Skin epidermis (tissue), 12 donors: ENCODE measurements at regions not wholly inside any gene's neighbourhood (a gene's known extent, or its start where the extent isn't known, plus 50 kb on each side); places are given as distances from the start of the nearest gene placed in this dataset.
"Not testable (repeated sequence)": the region's sequence is repeated elsewhere in the genome, so short reads cannot be mapped to it uniquely, and the experiment has no call there.

ENCODE experiments used
- H3K27ac ChIP-seq, 21 experiments: fragments of 200-600 bp; sonication (generic) in 11 of 21; one replicate each; pipeline ENCODE4 v1.5.0; 2020; ENCODE audit warnings: mild to moderate bottlenecking in 3 of 21, inconsistent platforms in 2 of 21, moderate library complexity in 2 of 21
- H3K4me3 ChIP-seq, 7 experiments: fragments of 200-600 bp; sonication (generic) in 2 of 7; one replicate each; pipeline ENCODE4 v1.5.0; 2020; ENCODE audit warnings: inconsistent platforms in 2 of 7, mild to moderate bottlenecking in 2 of 7, moderate library complexity in 1 of 7

GRCh38 chr15:95149771-95150170, 918.4 kb downstream of the MCTP2 start:
- Histone ChIP-seq H3K27ac (no peak overlapping the region), H3K4me3 (no peak overlapping the region)

- H3K4me3 ChIP-seq = no peak overlapping the region
- H3K27ac ChIP-seq = no peak overlapping the region
Observed at GRCh38 chr15:95150466-95150865, 919.1 kb downstream of the MCTP2 start.

- no peak overlapping the region for H3K27ac ChIP-seq
Observed at GRCh38 chr15:95152741-95153140, 921.4 kb downstream of the MCTP2 start.

GRCh38 chr15:95153201-95153600, 921.8 kb downstream of the MCTP2 start:
- H3K27ac ChIP-seq, H3K4me3 ChIP-seq: not testable (repeated sequence)

More at GRCh38 chr15:95152741-95153140, 921.4 kb downstream of the MCTP2 start:
- H3K4me3 ChIP-seq = no peak overlapping the region

- Histone ChIP-seq H3K27ac (no peak overlapping the region), H3K4me3 (no peak overlapping the region)
Observed at GRCh38 chr15:95160316-95160715, 929.0 kb downstream of the MCTP2 start.

GRCh38 chr15:95162069-95162468, 930.7 kb downstream of the MCTP2 start:
- Histone ChIP-seq H3K4me3 (no peak overlapping the region), H3K27ac (peak overlapping the region in 4 of 21 experiments; percentile 17 to 76 (median 36))

- peak overlapping the region in 5 of 21 experiments; percentile 17 to 76 (median 55) for H3K27ac ChIP-seq
- no peak overlapping the region for H3K4me3 ChIP-seq
Observed at GRCh38 chr15:95162531-95162930, 931.2 kb downstream of the MCTP2 start.

GRCh38 chr15:95162967-95163531, 931.7 kb downstream of the MCTP2 start:
- H3K27ac ChIP-seq = peak overlapping the region in 6 of 21 experiments; percentile 3 to 76 (median 56)

GRCh38 chr15:95168152-95168551, 936.8 kb downstream of the MCTP2 start:
- peak overlapping the region in 2 of 21 experiments; percentile 77 to 79 for H3K27ac ChIP-seq

More at GRCh38 chr15:95162967-95163531, 931.7 kb downstream of the MCTP2 start:
- H3K4me3 ChIP-seq = no peak overlapping the region

GRCh38 chr15:95168951-95169431, 937.6 kb downstream of the MCTP2 start:
- peak overlapping the region in 7 of 21 experiments; percentile 3 to 79 (median 41) for H3K27ac ChIP-seq
- no peak overlapping the region for H3K4me3 ChIP-seq

More at GRCh38 chr15:95168152-95168551, 936.8 kb downstream of the MCTP2 start:
- H3K4me3 ChIP-seq = no peak overlapping the region

- Histone ChIP-seq H3K27ac (peak overlapping the region in 9 of 21 experiments; percentile 3 to 79 (median 26)), H3K4me3 (no peak overlapping the region)
Observed at GRCh38 chr15:95169541-95170459, 938.4 kb downstream of the MCTP2 start.

GRCh38 chr15:95170561-95171380, 939.4 kb downstream of the MCTP2 start:
- Histone ChIP-seq H3K27ac (peak overlapping the region in 6 of 21 experiments; percentile 2 to 79 (median 22)), H3K4me3 (no peak overlapping the region)

GRCh38 chr15:95171564-95171963, 940.2 kb downstream of the MCTP2 start:
- no peak overlapping the region for H3K27ac ChIP-seq
- H3K4me3 ChIP-seq = no peak overlapping the region

- Histone ChIP-seq H3K27ac (peak overlapping the region in 5 of 21 experiments; percentile 39 to 60 (median 43)), H3K4me3 (no peak overlapping the region)
Observed at GRCh38 chr15:95174301-95175259, 943.2 kb downstream of the MCTP2 start.

- Histone ChIP-seq H3K4me3 (no peak overlapping the region), H3K27ac (no peak overlapping the region)
Observed at GRCh38 chr15:95175914-95176658, 944.7 kb downstream of the MCTP2 start.

GRCh38 chr15:95176794-95177577, 945.6 kb downstream of the MCTP2 start:
- no peak overlapping the region for H3K27ac ChIP-seq
- H3K4me3 ChIP-seq = no peak overlapping the region

- no peak overlapping the region for H3K27ac ChIP-seq
- no peak overlapping the region for H3K4me3 ChIP-seq
Observed at GRCh38 chr15:95180530-95180929, 949.2 kb downstream of the MCTP2 start.
